ENCODE measurements at regions not wholly inside any gene's neighbourhood (a gene's known extent, or its start where the extent isn't known, plus 50 kb on each side); places are given as distances from the start of the nearest gene placed in this dataset.
"Not testable (repeated sequence)": the region's sequence is repeated elsewhere in the genome, so short reads cannot be mapped to it uniquely, and the experiment has no call there.

- Mint-ChIP-seq H3K9me3 (ENCODE audit: low read depth) (no peaks in the 10 kb centered on the region), H3K27me3 (ENCODE audit: low read depth) (no peaks in the 10 kb centered on the region), H3K27ac (ENCODE audit: unreplicated experiment) (no peak overlapping the region), H3K4me1 (ENCODE audit: low read depth) (no peaks in the 10 kb centered on the region), H3K4me3 (ENCODE audit: unreplicated experiment) (no peak overlapping the region), H3K36me3 (ENCODE audit: low read depth) (no peaks in the 10 kb centered on the region)
- TF ChIP-seq CTCF (IDR thresholded peaks at IDR 0.05) = no peak
- DNase-seq (ENCODE audit: low spot score) = no peak
Measured at GRCh38 chr2:35503311-35503710, 852.3 kb upstream of the CRIM1 start.

GRCh38 chr2:35501076-35501475 lies 854.5 kb upstream of the CRIM1 start:
- Mint-ChIP-seq H3K36me3 (ENCODE audit: low read depth) (peaks cover 2% of the 10 kb centered on the region), H3K27ac (ENCODE audit: unreplicated experiment) (no peak overlapping the region), H3K4me1 (ENCODE audit: low read depth) (no peaks in the 10 kb centered on the region), H3K27me3 (ENCODE audit: low read depth) (no peaks in the 10 kb centered on the region), H3K9me3 (ENCODE audit: low read depth) (peaks cover 9% of the 10 kb centered on the region), H3K4me3 (ENCODE audit: unreplicated experiment) (no peak overlapping the region)
- DNase-seq (ENCODE audit: low spot score) = no peak
- no peak for TF ChIP-seq CTCF (IDR thresholded peaks at IDR 0.05)

GRCh38 chr2:35496022-35496421 lies 859.6 kb upstream of the CRIM1 start:
- H3K9me3 Mint-ChIP-seq (ENCODE audit: low read depth) = peaks cover 10% of the 10 kb centered on the region
- no peaks in the 10 kb centered on the region for H3K27me3 Mint-ChIP-seq (ENCODE audit: low read depth)
- TF ChIP-seq CTCF (IDR thresholded peaks at IDR 0.05) = no peak
- peaks cover 2% of the 10 kb centered on the region for H3K36me3 Mint-ChIP-seq (ENCODE audit: low read depth)
- no peak overlapping the region for H3K27ac Mint-ChIP-seq (ENCODE audit: unreplicated experiment)
- peaks cover 13% of the 10 kb centered on the region for H3K4me1 Mint-ChIP-seq (ENCODE audit: low read depth)
- H3K4me3 Mint-ChIP-seq (ENCODE audit: unreplicated experiment) = no peak overlapping the region
- no peak for DNase-seq (ENCODE audit: low spot score)

- no peak overlapping the region for H3K4me3 Mint-ChIP-seq (ENCODE audit: unreplicated experiment)
- peaks cover 13% of the 10 kb centered on the region for H3K4me1 Mint-ChIP-seq (ENCODE audit: low read depth)
- H3K36me3 Mint-ChIP-seq (ENCODE audit: low read depth) = peaks cover 2% of the 10 kb centered on the region
- no peaks in the 10 kb centered on the region for H3K27me3 Mint-ChIP-seq (ENCODE audit: low read depth)
- no peak overlapping the region for H3K27ac Mint-ChIP-seq (ENCODE audit: unreplicated experiment)
- TF ChIP-seq CTCF (IDR thresholded peaks at IDR 0.05) = no peak
- peaks cover 14% of the 10 kb centered on the region for H3K9me3 Mint-ChIP-seq (ENCODE audit: low read depth)
- DNase-seq (ENCODE audit: low spot score) = no peak
Measured at GRCh38 chr2:35495182-35495581, 860.4 kb upstream of the CRIM1 start.

GRCh38 chr2:35478121-35478520 lies 877.5 kb upstream of the CRIM1 start:
- Mint-ChIP-seq H3K36me3 (ENCODE audit: low read depth) (peaks cover 13% of the 10 kb centered on the region), H3K9me3 (ENCODE audit: low read depth) (peaks cover 25% of the 10 kb centered on the region)
- H3K27ac Mint-ChIP-seq (ENCODE audit: unreplicated experiment); H3K4me3 Mint-ChIP-seq (ENCODE audit: unreplicated experiment); H3K4me1 Mint-ChIP-seq (ENCODE audit: low read depth); H3K27me3 Mint-ChIP-seq (ENCODE audit: low read depth): not testable (repeated sequence)
- peak; percentile 29 for DNase-seq (ENCODE audit: low spot score)

GRCh38 chr2:35468245-35468644 lies 887.3 kb upstream of the CRIM1 start:
- H3K27me3 Mint-ChIP-seq (ENCODE audit: low read depth) = no peaks in the 10 kb centered on the region
- peaks cover 19% of the 10 kb centered on the region for H3K4me1 Mint-ChIP-seq (ENCODE audit: low read depth)
- no peaks in the 10 kb centered on the region for H3K36me3 Mint-ChIP-seq (ENCODE audit: low read depth)
- no peak overlapping the region for H3K4me3 Mint-ChIP-seq (ENCODE audit: unreplicated experiment)
- DNase-seq (ENCODE audit: low spot score) = no peak
- TF ChIP-seq CTCF (IDR thresholded peaks at IDR 0.05) = no peak
- H3K9me3 Mint-ChIP-seq (ENCODE audit: low read depth) = peaks cover 2% of the 10 kb centered on the region
- no peak overlapping the region for H3K27ac Mint-ChIP-seq (ENCODE audit: unreplicated experiment)
